RPMI7951 (cell line): ENCODE measurements at regions not wholly inside any gene's neighbourhood (a gene's known extent, or its start where the extent isn't known, plus 50 kb on each side); places are given as distances from the start of the nearest gene placed in this dataset.
A peak's percentile ranks its signal among the peaks of the same experiment; 100 is the strongest.

Source experiments
- DNase-seq: peaks from one replicate; pipeline ENCODE4 v3.0.0-alpha.2; 2012; ENCODE audit warnings: low read depth

GRCh38 chr16:86363057-86363490 lies 147.3 kb upstream of the FOXF1 start:
- DNase-seq: peak; percentile 98

- DNase-seq: peak; percentile 80
Observed at GRCh38 chr16:86363836-86364618, 146.3 kb upstream of the FOXF1 start.

GRCh38 chr16:86364653-86365380 lies 145.5 kb upstream of the FOXF1 start:
- DNase-seq: no peak

GRCh38 chr16:86365513-86366273 lies 144.6 kb upstream of the FOXF1 start:
- DNase-seq: no peak

- no peak for DNase-seq
Observed at GRCh38 chr16:86366481-86366880, 143.8 kb upstream of the FOXF1 start.

GRCh38 chr16:86367291-86368072 lies 142.8 kb upstream of the FOXF1 start:
- no peak for DNase-seq

GRCh38 chr16:86368261-86368660 lies 142.1 kb upstream of the FOXF1 start:
- no peak for DNase-seq

GRCh38 chr16:86370062-86370461 lies 140.3 kb upstream of the FOXF1 start:
- no peak for DNase-seq

- DNase-seq: no peak
Observed at GRCh38 chr16:86371083-86371803, 139.1 kb upstream of the FOXF1 start.

GRCh38 chr16:86372193-86372592 lies 138.1 kb upstream of the FOXF1 start:
- no peak for DNase-seq

- no peak for DNase-seq
Observed at GRCh38 chr16:86373276-86373901, 136.9 kb upstream of the FOXF1 start.

- DNase-seq: peak; percentile 34
Observed at GRCh38 chr16:86374603-86375130, 135.7 kb upstream of the FOXF1 start.

GRCh38 chr16:86375364-86375763 lies 135.0 kb upstream of the FOXF1 start:
- DNase-seq: peak; percentile 92

GRCh38 chr16:86375851-86376250 lies 134.5 kb upstream of the FOXF1 start:
- peak; percentile 28 for DNase-seq

- DNase-seq: no peak
Observed at GRCh38 chr16:86376837-86377236, 133.5 kb upstream of the FOXF1 start.

GRCh38 chr16:86377251-86378022 lies 132.9 kb upstream of the FOXF1 start:
- no peak for DNase-seq

GRCh38 chr16:86378128-86378527 lies 132.2 kb upstream of the FOXF1 start:
- no peak for DNase-seq

- DNase-seq: no peak
Observed at GRCh38 chr16:86378831-86379504, 131.4 kb upstream of the FOXF1 start.

GRCh38 chr16:86379505-86379846 lies 130.9 kb upstream of the FOXF1 start:
- peak; percentile 87 for DNase-seq
